ENCODE measurements at regions not wholly inside any gene's neighbourhood (a gene's known extent, or its start where the extent isn't known, plus 50 kb on each side); places are given as distances from the start of the nearest gene placed in this dataset.

DNA sequence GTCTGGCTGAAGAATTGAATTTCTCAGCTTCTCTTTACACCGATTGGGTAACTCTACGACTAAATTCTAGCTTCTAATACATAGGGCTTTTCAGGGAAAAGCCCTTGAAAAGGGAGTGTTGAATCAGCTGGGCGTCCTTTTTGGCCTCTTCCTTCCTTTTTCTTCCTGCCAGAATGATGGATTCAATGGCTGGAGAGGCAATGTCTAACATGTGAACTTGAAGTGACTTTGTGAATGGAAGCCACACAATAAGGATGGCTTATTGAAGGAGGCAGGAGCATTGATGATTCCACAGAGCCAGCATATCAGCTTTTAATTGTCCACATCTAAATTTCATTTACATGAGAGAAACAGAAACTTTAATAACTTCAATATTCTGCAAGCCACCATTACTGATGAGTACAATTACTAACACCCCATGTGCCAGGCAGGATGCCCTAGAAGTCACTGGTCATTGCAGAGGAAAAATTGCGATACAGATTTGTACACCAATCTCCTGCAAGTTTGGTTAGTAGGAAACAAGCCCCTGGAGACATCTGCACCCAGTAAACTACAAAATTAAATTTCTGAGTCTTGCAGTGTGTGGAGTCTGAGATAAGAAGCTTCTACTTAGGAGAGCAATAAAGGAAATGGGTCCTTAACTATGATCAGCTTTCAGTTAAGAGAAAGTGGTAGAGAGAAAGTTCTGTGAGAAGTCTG is 56.1 kb downstream of the STYXL2 start:
- Histone ChIP-seq H4K20me1 (ENCODE audit: insufficient read depth, poor library complexity, severe bottlenecking) (no peaks in the 10 kb centered on the region), H3K27ac (no peak overlapping the region), H3K36me3 (replicated peaks; ENCODE audit: insufficient read depth, low read depth) (no peaks in the 10 kb centered on the region), H2AFZ (no peak overlapping the region), H3K9me3 (ENCODE audit: low read depth) (peaks cover 4% of the 10 kb centered on the region), H3K9me2 (replicated peaks; ENCODE audit: insufficient read depth) (no peaks in the 10 kb centered on the region), H3K4me1 (ENCODE audit: insufficient read depth) (no peaks in the 10 kb centered on the region), H3K4me3 (no peak overlapping the region), H3K4me2 (no peak overlapping the region), H3K79me2 (no peaks in the 10 kb centered on the region), H3K27me3 (no peaks in the 10 kb centered on the region)
- DNase-seq (ENCODE audit: low spot score), result no peak
- TF ChIP-seq EZH2 (IDR thresholded peaks at IDR 0.05; ENCODE audit: borderline replicate concordance), result no peak
- TF ChIP-seq, protein P1, sequence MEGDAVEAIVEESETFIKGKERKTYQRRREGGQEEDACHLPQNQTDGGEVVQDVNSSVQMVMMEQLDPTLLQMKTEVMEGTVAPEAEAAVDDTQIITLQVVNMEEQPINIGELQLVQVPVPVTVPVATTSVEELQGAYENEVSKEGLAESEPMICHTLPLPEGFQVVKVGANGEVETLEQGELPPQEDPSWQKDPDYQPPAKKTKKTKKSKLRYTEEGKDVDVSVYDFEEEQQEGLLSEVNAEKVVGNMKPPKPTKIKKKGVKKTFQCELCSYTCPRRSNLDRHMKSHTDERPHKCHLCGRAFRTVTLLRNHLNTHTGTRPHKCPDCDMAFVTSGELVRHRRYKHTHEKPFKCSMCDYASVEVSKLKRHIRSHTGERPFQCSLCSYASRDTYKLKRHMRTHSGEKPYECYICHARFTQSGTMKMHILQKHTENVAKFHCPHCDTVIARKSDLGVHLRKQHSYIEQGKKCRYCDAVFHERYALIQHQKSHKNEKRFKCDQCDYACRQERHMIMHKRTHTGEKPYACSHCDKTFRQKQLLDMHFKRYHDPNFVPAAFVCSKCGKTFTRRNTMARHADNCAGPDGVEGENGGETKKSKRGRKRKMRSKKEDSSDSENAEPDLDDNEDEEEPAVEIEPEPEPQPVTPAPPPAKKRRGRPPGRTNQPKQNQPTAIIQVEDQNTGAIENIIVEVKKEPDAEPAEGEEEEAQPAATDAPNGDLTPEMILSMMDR (IDR thresholded peaks at IDR 0.05; ENCODE audit: poor library complexity), result no peak
- TF ChIP-seq EZH2phosphoT487 (IDR thresholded peaks at IDR 0.05; ENCODE audit: low read depth, severe bottlenecking, unreplicated experiment), result no peak
- WGBS (ENCODE audit: low lambda C conversion rate, missing lambda C conversion rate), result 85% methylated on average over 4 of the region's 4 CpGs

DNA sequence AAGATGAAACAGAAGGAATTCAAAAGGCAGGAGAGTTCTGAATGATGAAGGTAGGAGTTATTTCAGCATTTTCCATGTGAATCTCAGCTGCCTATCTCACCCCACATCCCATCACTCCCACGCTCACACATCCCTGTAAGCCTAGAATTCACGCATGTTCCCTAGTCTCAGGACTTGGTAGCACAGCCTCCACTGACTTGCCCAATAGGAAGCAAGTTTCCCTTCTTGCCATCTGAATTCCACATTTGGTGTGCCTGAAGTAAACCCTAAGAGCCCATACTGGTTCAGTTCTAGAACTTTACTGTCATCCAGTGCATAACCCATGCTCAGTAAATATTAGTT is 56.6 kb downstream of the STYXL2 start:
- H4K20me1 ChIP-seq (ENCODE audit: insufficient read depth, poor library complexity, severe bottlenecking), result no peaks in the 10 kb centered on the region
- H3K27ac ChIP-seq, result no peak overlapping the region
- WGBS (ENCODE audit: low lambda C conversion rate, missing lambda C conversion rate), result 81% methylated on average over 2 of the region's 2 CpGs
- no peak overlapping the region for H3K4me2 ChIP-seq
- H3K4me3 ChIP-seq, result no peak overlapping the region
- no peak for DNase-seq (ENCODE audit: low spot score)
- H3K27me3 ChIP-seq, result no peaks in the 10 kb centered on the region
- no peaks in the 10 kb centered on the region for H3K79me2 ChIP-seq
- no peaks in the 10 kb centered on the region for H3K36me3 ChIP-seq (replicated peaks; ENCODE audit: insufficient read depth, low read depth)
- H3K4me1 ChIP-seq (ENCODE audit: insufficient read depth), result no peaks in the 10 kb centered on the region
- H3K9me3 ChIP-seq (ENCODE audit: low read depth), result peaks cover 4% of the 10 kb centered on the region
- H2AFZ ChIP-seq, result no peak overlapping the region
- H3K9me2 ChIP-seq (replicated peaks; ENCODE audit: insufficient read depth), result no peaks in the 10 kb centered on the region
- TF ChIP-seq, protein P1 (IDR thresholded peaks at IDR 0.05; ENCODE audit: poor library complexity), result no peak
- TF ChIP-seq EZH2phosphoT487 (IDR thresholded peaks at IDR 0.05; ENCODE audit: low read depth, severe bottlenecking, unreplicated experiment) (no peak), EZH2 (IDR thresholded peaks at IDR 0.05; ENCODE audit: borderline replicate concordance) (no peak)

DNA sequence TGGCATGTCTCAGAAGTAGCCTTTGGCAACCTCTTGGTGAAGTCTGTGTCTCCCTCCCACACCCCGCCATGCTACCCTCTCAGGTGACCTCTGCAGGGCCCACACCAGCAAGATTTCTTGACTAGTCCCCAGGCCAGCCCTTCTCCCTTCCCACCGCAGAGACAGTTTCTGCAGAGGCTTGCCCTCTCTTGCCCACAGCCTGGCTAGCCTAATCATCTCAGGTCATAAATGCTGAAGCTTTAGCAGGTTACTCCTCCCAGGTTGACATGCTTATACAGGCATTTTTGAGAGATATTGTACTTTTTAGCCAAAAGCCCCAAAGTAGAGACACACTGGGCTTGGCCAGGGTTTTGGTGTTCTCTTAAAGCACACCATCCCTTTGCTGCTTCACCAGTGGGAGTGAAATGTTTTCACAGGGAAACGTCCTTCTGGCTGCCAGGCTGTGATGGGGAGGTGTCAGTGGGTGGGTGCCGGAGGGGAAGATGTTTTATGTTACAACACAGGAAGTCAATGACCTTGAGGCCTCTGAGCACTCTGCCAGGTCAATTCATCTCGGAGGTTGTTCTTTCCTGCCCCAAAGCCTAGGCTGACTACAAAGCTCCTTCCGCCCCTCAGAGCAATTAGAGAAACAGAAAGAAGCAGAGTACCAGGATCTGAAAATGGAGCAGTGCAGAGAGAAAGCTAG is 58.5 kb downstream of the STYXL2 start:
- Histone ChIP-seq H3K9me3 (ENCODE audit: low read depth) (peaks cover under 1% of the 10 kb centered on the region), H3K27ac (no peak overlapping the region), H3K79me2 (no peaks in the 10 kb centered on the region), H3K9me2 (replicated peaks; ENCODE audit: insufficient read depth) (no peaks in the 10 kb centered on the region), H3K27me3 (no peaks in the 10 kb centered on the region), H3K4me2 (no peak overlapping the region), H3K4me3 (no peak overlapping the region), H4K20me1 (ENCODE audit: insufficient read depth, poor library complexity, severe bottlenecking) (no peaks in the 10 kb centered on the region), H3K4me1 (ENCODE audit: insufficient read depth) (no peaks in the 10 kb centered on the region), H3K36me3 (replicated peaks; ENCODE audit: insufficient read depth, low read depth) (no peaks in the 10 kb centered on the region), H2AFZ (no peak overlapping the region)
- WGBS (ENCODE audit: low lambda C conversion rate, missing lambda C conversion rate), result 65% methylated on average over 6 of the region's 6 CpGs
- DNase-seq (ENCODE audit: low spot score), result no peak
- TF ChIP-seq, protein P1 (IDR thresholded peaks at IDR 0.05; ENCODE audit: poor library complexity), result no peak
- TF ChIP-seq EZH2 (IDR thresholded peaks at IDR 0.05; ENCODE audit: borderline replicate concordance) (no peak), EZH2phosphoT487 (IDR thresholded peaks at IDR 0.05; ENCODE audit: low read depth, severe bottlenecking, unreplicated experiment) (no peak)

Data from hepatocyte (in vitro differentiated cells).